ENCODE measurements at regions not wholly inside any gene's neighbourhood (a gene's known extent, or its start where the extent isn't known, plus 50 kb on each side); places are given as distances from the start of the nearest gene placed in this dataset.

- Histone ChIP-seq H3K36me3 (no peaks in the 10 kb centered on the region), H3K4me3 (ENCODE audit: low read depth, low read length) (no peak overlapping the region), H3K27me3 (no peaks in the 10 kb centered on the region), H3K4me1 (peaks cover 10% of the 10 kb centered on the region), H3K9me3 (no peaks in the 10 kb centered on the region)
- TF ChIP-seq CTCF (IDR thresholded peaks at IDR 0.05; ENCODE audit: low read depth, low read length), result no peak
- DNase-seq, result no peak
Observed at GRCh38 chr3:147941969-147942368, 532.8 kb downstream of the ZIC1 start.

- no peak for DNase-seq
- H3K4me1 ChIP-seq, result peaks cover 10% of the 10 kb centered on the region
- no peaks in the 10 kb centered on the region for H3K9me3 ChIP-seq
- TF ChIP-seq CTCF (IDR thresholded peaks at IDR 0.05; ENCODE audit: low read depth, low read length), result no peak
- no peaks in the 10 kb centered on the region for H3K36me3 ChIP-seq
- no peak overlapping the region for H3K4me3 ChIP-seq (ENCODE audit: low read depth, low read length)
- no peaks in the 10 kb centered on the region for H3K27me3 ChIP-seq
Observed at GRCh38 chr3:147943265-147943945, 534.2 kb downstream of the ZIC1 start.

GRCh38 chr3:147945968-147946519, 536.9 kb downstream of the ZIC1 start:
- Histone ChIP-seq H3K9me3 (no peaks in the 10 kb centered on the region), H3K4me1 (peaks cover 10% of the 10 kb centered on the region), H3K27me3 (no peaks in the 10 kb centered on the region), H3K36me3 (no peaks in the 10 kb centered on the region), H3K4me3 (ENCODE audit: low read depth, low read length) (peak overlapping the region; percentile 38)
- peak; percentile 56 for DNase-seq
- TF ChIP-seq CTCF (IDR thresholded peaks at IDR 0.05; ENCODE audit: low read depth, low read length), result peak; percentile 76

- no peak for DNase-seq
- TF ChIP-seq CTCF (IDR thresholded peaks at IDR 0.05; ENCODE audit: low read depth, low read length), result no peak
- Histone ChIP-seq H3K27me3 (no peaks in the 10 kb centered on the region), H3K36me3 (no peaks in the 10 kb centered on the region), H3K9me3 (no peaks in the 10 kb centered on the region), H3K4me1 (no peaks in the 10 kb centered on the region; the same call in 1 of the 2 replicates), H3K4me3 (ENCODE audit: low read depth, low read length) (no peak overlapping the region)
Observed at GRCh38 chr3:147956615-147957014, 547.5 kb downstream of the ZIC1 start.

GRCh38 chr3:147958754-147959153, 549.6 kb downstream of the ZIC1 start:
- DNase-seq, result no peak
- no peaks in the 10 kb centered on the region; the same call in 1 of the 2 replicates for H3K4me1 ChIP-seq
- H3K9me3 ChIP-seq, result no peaks in the 10 kb centered on the region
- H3K4me3 ChIP-seq (ENCODE audit: low read depth, low read length), result no peak overlapping the region
- no peaks in the 10 kb centered on the region for H3K27me3 ChIP-seq
- TF ChIP-seq CTCF (IDR thresholded peaks at IDR 0.05; ENCODE audit: low read depth, low read length), result no peak
- H3K36me3 ChIP-seq, result no peaks in the 10 kb centered on the region

GRCh38 chr3:147960786-147961185, 551.6 kb downstream of the ZIC1 start:
- H3K27me3 ChIP-seq, result no peaks in the 10 kb centered on the region
- H3K4me1 ChIP-seq, result no peaks in the 10 kb centered on the region; the same call in 1 of the 2 replicates
- DNase-seq, result no peak
- H3K4me3 ChIP-seq (ENCODE audit: low read depth, low read length), result no peak overlapping the region
- TF ChIP-seq CTCF (IDR thresholded peaks at IDR 0.05; ENCODE audit: low read depth, low read length), result no peak
- no peaks in the 10 kb centered on the region for H3K9me3 ChIP-seq
- no peaks in the 10 kb centered on the region for H3K36me3 ChIP-seq
